ENCODE measurements at regions not wholly inside any gene's neighbourhood (a gene's known extent, or its start where the extent isn't known, plus 50 kb on each side); places are given as distances from the start of the nearest gene placed in this dataset.

- H3K36me3 ChIP-seq (ENCODE audit: insufficient read depth, low read length), result no peaks in the 10 kb centered on the region
- intact Hi-C loops (cut with DNase I, micrococcal nuclease), result no loop called here
- Mint-ChIP-seq H3K27ac (no peak overlapping the region), H3K4me1 (ENCODE audit: low read depth) (no peaks in the 10 kb centered on the region), H3K9me3 (peaks cover 2% of the 10 kb centered on the region), H3K36me3 (ENCODE audit: low read depth) (no peaks in the 10 kb centered on the region), H3K4me3 (no peak overlapping the region), H3K27me3 (peaks cover 3% of the 10 kb centered on the region)
- DNase-seq, result no peak
- CTCF ChIA-PET, result no interaction called here
- H3K9me3 ChIP-seq (ENCODE audit: control insufficient read depth in 1 of 2, insufficient read depth in 1 of 2, low read length in 2 of 2), result no peaks in the 10 kb centered on the region
- no peak for TF ChIP-seq CTCF (IDR thresholded peaks at IDR 0.05)
- H3K27me3 ChIP-seq (ENCODE audit: control insufficient read depth in 1 of 2, insufficient read depth in 2 of 2, low read length in 2 of 2), result no peaks in the 10 kb centered on the region
- H3K4me1 ChIP-seq (ENCODE audit: insufficient read depth, low read length), result no peaks in the 10 kb centered on the region
- POLR2A ChIA-PET, result no interaction called here
- H3K27ac ChIP-seq (ENCODE audit: low read depth in 1 of 2, low read length in 2 of 2), result no peak overlapping the region
- ATAC-seq (ENCODE audit: poor library complexity), result no peak
- no peak overlapping the region for H3K4me3 ChIP-seq (ENCODE audit: low read length)
Observed at GRCh38 chr2:83844490-83844889, 614.6 kb downstream of the SUCLG1 start.

GRCh38 chr2:83842421-83842820 is 616.7 kb downstream of the SUCLG1 start:
- no peaks in the 10 kb centered on the region for H3K4me1 ChIP-seq (ENCODE audit: insufficient read depth, low read length)
- H3K27me3 ChIP-seq (ENCODE audit: control insufficient read depth in 1 of 2, insufficient read depth in 2 of 2, low read length in 2 of 2), result no peaks in the 10 kb centered on the region
- no peak overlapping the region for H3K4me3 ChIP-seq (ENCODE audit: low read length)
- no peaks in the 10 kb centered on the region for H3K36me3 ChIP-seq (ENCODE audit: insufficient read depth, low read length)
- DNase-seq (no peak), ATAC-seq (ENCODE audit: poor library complexity) (no peak)
- Mint-ChIP-seq H3K9me3 (no peaks in the 10 kb centered on the region), H3K36me3 (ENCODE audit: low read depth) (no peaks in the 10 kb centered on the region), H3K27ac (no peak overlapping the region), H3K4me1 (ENCODE audit: low read depth) (no peaks in the 10 kb centered on the region), H3K4me3 (no peak overlapping the region), H3K27me3 (no peaks in the 10 kb centered on the region)
- no peaks in the 10 kb centered on the region for H3K9me3 ChIP-seq (ENCODE audit: control insufficient read depth in 1 of 2, insufficient read depth in 1 of 2, low read length in 2 of 2)
- no peak for TF ChIP-seq CTCF (IDR thresholded peaks at IDR 0.05)
- POLR2A ChIA-PET, result no interaction called here
- intact Hi-C loops (cut with DNase I, micrococcal nuclease), result no loop called here
- no peak overlapping the region for H3K27ac ChIP-seq (ENCODE audit: low read depth in 1 of 2, low read length in 2 of 2)
- CTCF ChIA-PET, result no interaction called here

- Histone ChIP-seq H3K27ac (ENCODE audit: low read depth in 1 of 2, low read length in 2 of 2) (no peak overlapping the region), H3K36me3 (ENCODE audit: insufficient read depth, low read length) (no peaks in the 10 kb centered on the region), H3K27me3 (ENCODE audit: control insufficient read depth in 1 of 2, insufficient read depth in 2 of 2, low read length in 2 of 2) (no peaks in the 10 kb centered on the region), H3K4me3 (ENCODE audit: low read length) (no peak overlapping the region), H3K9me3 (ENCODE audit: control insufficient read depth in 1 of 2, insufficient read depth in 1 of 2, low read length in 2 of 2) (no peaks in the 10 kb centered on the region), H3K4me1 (ENCODE audit: insufficient read depth, low read length) (no peaks in the 10 kb centered on the region)
- H3K36me3 Mint-ChIP-seq (ENCODE audit: low read depth), result no peaks in the 10 kb centered on the region
- no peak overlapping the region for H3K27ac Mint-ChIP-seq
- no peaks in the 10 kb centered on the region for H3K9me3 Mint-ChIP-seq
- CTCF ChIA-PET, result no interaction called here
- H3K27me3 Mint-ChIP-seq, result no peaks in the 10 kb centered on the region
- no peak for TF ChIP-seq CTCF (IDR thresholded peaks at IDR 0.05)
- POLR2A ChIA-PET, result no interaction called here
- H3K4me1 Mint-ChIP-seq (ENCODE audit: low read depth), result no peaks in the 10 kb centered on the region
- DNase-seq (no peak), ATAC-seq (ENCODE audit: poor library complexity) (no peak)
- intact Hi-C loops (cut with DNase I, micrococcal nuclease), result no loop called here
- H3K4me3 Mint-ChIP-seq, result no peak overlapping the region
Observed at GRCh38 chr2:83837823-83838222, 621.3 kb downstream of the SUCLG1 start.
